GM12878 (cell line): ENCODE measurements at regions not wholly inside any gene's neighbourhood (a gene's known extent, or its start where the extent isn't known, plus 50 kb on each side); places are given as distances from the start of the nearest gene placed in this dataset.

Experiments
- ATAC-seq: fragments of 200-7000 bp; cut with Tn5 transposase; 3 replicates; pipeline ENCODE4 v1.9.1; 2020; ENCODE audit warnings: mild to moderate bottlenecking, moderate library complexity
- BruUV-seq: library from RNA; stranded (reverse); fragments of 400-500 nt; replicated peaks from 2 replicates; lab custom pipeline; 2021; lab: Mats Ljungman, UMichigan
- CTCF ChIA-PET: fragments of 300-600 bp; sonication (Branson Sonifier 250); formaldehyde crosslinking; extraction: SDS; loops from one replicate; lab custom pipeline; 2021; ENCODE audit warnings: inconsistent platforms; lab: Yijun Ruan, JAX
- POLR2A ChIA-PET: fragments of 350-600 bp; formaldehyde crosslinking; extraction: SDS; loops from one replicate; lab custom pipeline; 2021; ENCODE audit warnings: inconsistent platforms; lab: Charles Lee
- RAD21 ChIA-PET: fragments of 300-600 bp; sonication (Branson Sonifier 250); formaldehyde crosslinking; loops from one replicate; lab custom pipeline; 2023; ENCODE audit warnings: antibody characterized with exemption; ENCODE audit not compliant: unreplicated experiment; lab: Charles Lee
- SMC1A ChIA-PET: fragments of 300-600 bp; sonication (Branson Sonifier 250); formaldehyde crosslinking; loops from one replicate; lab custom pipeline; 2023; ENCODE audit not compliant: unreplicated experiment, uncharacterized antibody; lab: Charles Lee
- DNase-seq: peaks from one replicate; pipeline ENCODE4 v3.0.0-alpha.2; 2011; ENCODE audit warnings: low read depth, low spot score
- FAIRE-seq: peaks from 3 replicates; lab custom pipeline; 2011; peaks lifted over from hg19 to GRCh38; lab: Jason Lieb, UNC
- H2AFZ ChIP-seq: 2 replicates; pipeline ENCODE4 v1.6.0; 2011; ENCODE audit warnings: low read depth, low read length, control low read depth; ENCODE audit not compliant: control insufficient read depth
- H3K27ac ChIP-seq: 2 replicates; pipeline ENCODE4 v1.5.1; 2011; ENCODE audit warnings: control low read depth; ENCODE audit not compliant: control insufficient read depth, insufficient read depth
- H3K27me3 ChIP-seq, 2 experiments: replicated peaks in 1 of 2; 2 replicates each; pipeline versions ENCODE4 v1.6.0 to v1.6.1; 2011; ENCODE audit warnings: low read length in 1 of 2; ENCODE audit not compliant: control insufficient read depth in 2 of 2, insufficient read depth in 2 of 2
- H3K36me3 ChIP-seq, 2 experiments: 2 replicates each; pipeline ENCODE4 v1.5.1; 2011; ENCODE audit warnings: low read length in 1 of 2; ENCODE audit not compliant: control insufficient read depth in 2 of 2, insufficient read depth in 2 of 2
- H3K4me1 ChIP-seq: 2 replicates; pipeline ENCODE4 v1.6.1; 2011; ENCODE audit warnings: mild to moderate bottlenecking, low read length, moderate library complexity, mixed read lengths; ENCODE audit not compliant: control insufficient read depth, insufficient read depth
- H3K4me2 ChIP-seq: 2 replicates; pipeline ENCODE4 v1.6.0; 2011; ENCODE audit warnings: control low read depth; ENCODE audit not compliant: control insufficient read depth, insufficient read depth
- H3K4me3 ChIP-seq: fragments of 200-600 bp; sonication (generic); 2 replicates; pipeline ENCODE4 v1.5.1; 2016
- H3K79me2 ChIP-seq: 2 replicates; pipeline ENCODE4 v1.6.0; 2011; ENCODE audit warnings: low read length; ENCODE audit not compliant: control insufficient read depth, insufficient read depth
- H3K9ac ChIP-seq: 2 replicates; pipeline ENCODE4 v1.8.0; 2011; ENCODE audit warnings: low read length, control low read depth, mixed read lengths; ENCODE audit not compliant: control insufficient read depth, insufficient read depth
- H3K9me3 ChIP-seq: replicated peaks from 3 replicates; pipeline ENCODE4 v1.5.1; 2011; ENCODE audit warnings: mild to moderate bottlenecking, low read length; ENCODE audit not compliant: control insufficient read depth, insufficient read depth
- H4K20me1 ChIP-seq: 2 replicates; pipeline ENCODE4 v1.6.0; 2011; ENCODE audit not compliant: control insufficient read depth, insufficient read depth
- BRCA1 ChIP-seq: IDR thresholded peaks from 2 replicates; pipeline ENCODE4 v1.6.1; 2011; ENCODE audit warnings: low read depth, low read length, improper control_type of control experiment
- FOS ChIP-seq: IDR thresholded peaks from 3 replicates; pipeline ENCODE4 v1.6.1; 2011; ENCODE audit warnings: borderline replicate concordance; ENCODE audit not compliant: insufficient read length; ENCODE audit errors: extremely low read depth
- NRF1 ChIP-seq: conservative IDR thresholded peaks from 2 replicates; pipeline ENCODE4 v1.6.1; 2011; ENCODE audit warnings: mild to moderate bottlenecking, low read depth, low read length, improper control_type of control experiment
- PAX8 ChIP-seq: fragments of 450-650 bp; IDR thresholded peaks from 2 replicates; pipeline ENCODE4 v1.6.1; 2017; ENCODE audit warnings: mild to moderate bottlenecking, moderate library complexity
- TARDBP ChIP-seq: IDR thresholded peaks from 2 replicates; pipeline ENCODE4 v1.6.1; 2016; ENCODE audit warnings: borderline replicate concordance
- TCF3 ChIP-seq: IDR thresholded peaks from 2 replicates; pipeline ENCODE4 v1.6.1; 2012; ENCODE audit warnings: low read depth, mild to moderate bottlenecking, low read length, borderline replicate concordance; ENCODE audit not compliant: insufficient read depth
- WGBS: methylation state at CpG from one replicate; pipeline ENCODE4 v1.1.6; 2016; ENCODE audit warnings: low lambda C conversion rate; ENCODE audit not compliant: insufficient replicate concordance, insufficient coverage; ENCODE audit errors: missing lambda C conversion rate; 5-methylcytosine and 5-hydroxymethylcytosine counted together
- in situ Hi-C: fragments of 300-500 bp; cut with MboI; formaldehyde crosslinking; loops from 9 replicates; pipeline ENCODE4 v1.14.3; 2018; ENCODE audit warnings: mixed read lengths
- intact Hi-C: fragments of 100-400 bp; cut with micrococcal nuclease; formaldehyde crosslinking; loops from one replicate; pipeline ENCODE4 v1.14.2; 2022; ENCODE audit not compliant: unreplicated experiment
- TF ChIP-seq, protein P1 (sequence below): fragments of 450-650 bp; IDR thresholded peaks from 2 replicates; pipeline ENCODE4 v1.6.1; 2017; ENCODE audit warnings: mild to moderate bottlenecking, moderate library complexity
- TF ChIP-seq, protein P2 (sequence below): IDR thresholded peaks from 2 replicates; pipeline ENCODE4 v1.6.1; 2012; ENCODE audit warnings: low read depth, low read length, improper control_type of control experiment
- TF ChIP-seq, protein P3 (sequence below): fragments of 450-650 bp; formaldehyde crosslinking; IDR thresholded peaks from 2 replicates; pipeline ENCODE4 v1.5.0; 2022; ENCODE audit warnings: mild to moderate bottlenecking, missing genetic modification characterization

DNA sequence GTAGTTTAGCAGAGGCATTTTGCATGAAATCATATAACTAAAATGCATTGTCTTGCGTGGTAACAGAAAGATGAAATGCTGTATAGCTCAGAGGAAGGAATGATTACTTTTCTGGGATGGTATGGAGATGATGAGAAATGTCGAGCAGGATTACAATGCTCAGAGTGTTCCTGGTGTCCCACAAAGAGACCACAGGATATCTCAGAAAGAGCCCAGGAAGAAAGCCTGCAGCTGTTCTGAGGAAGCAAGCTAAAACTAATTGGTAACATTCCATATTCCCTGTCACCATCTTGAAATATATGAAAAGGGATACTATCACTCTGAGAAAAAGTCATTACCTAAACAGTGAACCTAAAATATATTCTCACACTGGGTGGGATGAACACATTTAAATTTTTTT is 233.1 kb downstream of the POU4F1 start:
- H3K4me1 ChIP-seq = no peaks in the 10 kb centered on the region
- H3K9ac ChIP-seq = no peak overlapping the region
- H3K4me3 ChIP-seq = no peak overlapping the region
- ChIA-PET RAD21 (no interaction called here), POLR2A (no interaction called here), SMC1A (no interaction called here)
- intact Hi-C loops (no loop called here), in situ Hi-C loops (no loop called here)
- no peaks in the 10 kb centered on the region for H3K36me3 ChIP-seq
- no peaks in the 10 kb centered on the region for H4K20me1 ChIP-seq
- TF ChIP-seq PAX8 = no peak
- TF ChIP-seq BRCA1 = no peak
- TF ChIP-seq, protein P1, sequence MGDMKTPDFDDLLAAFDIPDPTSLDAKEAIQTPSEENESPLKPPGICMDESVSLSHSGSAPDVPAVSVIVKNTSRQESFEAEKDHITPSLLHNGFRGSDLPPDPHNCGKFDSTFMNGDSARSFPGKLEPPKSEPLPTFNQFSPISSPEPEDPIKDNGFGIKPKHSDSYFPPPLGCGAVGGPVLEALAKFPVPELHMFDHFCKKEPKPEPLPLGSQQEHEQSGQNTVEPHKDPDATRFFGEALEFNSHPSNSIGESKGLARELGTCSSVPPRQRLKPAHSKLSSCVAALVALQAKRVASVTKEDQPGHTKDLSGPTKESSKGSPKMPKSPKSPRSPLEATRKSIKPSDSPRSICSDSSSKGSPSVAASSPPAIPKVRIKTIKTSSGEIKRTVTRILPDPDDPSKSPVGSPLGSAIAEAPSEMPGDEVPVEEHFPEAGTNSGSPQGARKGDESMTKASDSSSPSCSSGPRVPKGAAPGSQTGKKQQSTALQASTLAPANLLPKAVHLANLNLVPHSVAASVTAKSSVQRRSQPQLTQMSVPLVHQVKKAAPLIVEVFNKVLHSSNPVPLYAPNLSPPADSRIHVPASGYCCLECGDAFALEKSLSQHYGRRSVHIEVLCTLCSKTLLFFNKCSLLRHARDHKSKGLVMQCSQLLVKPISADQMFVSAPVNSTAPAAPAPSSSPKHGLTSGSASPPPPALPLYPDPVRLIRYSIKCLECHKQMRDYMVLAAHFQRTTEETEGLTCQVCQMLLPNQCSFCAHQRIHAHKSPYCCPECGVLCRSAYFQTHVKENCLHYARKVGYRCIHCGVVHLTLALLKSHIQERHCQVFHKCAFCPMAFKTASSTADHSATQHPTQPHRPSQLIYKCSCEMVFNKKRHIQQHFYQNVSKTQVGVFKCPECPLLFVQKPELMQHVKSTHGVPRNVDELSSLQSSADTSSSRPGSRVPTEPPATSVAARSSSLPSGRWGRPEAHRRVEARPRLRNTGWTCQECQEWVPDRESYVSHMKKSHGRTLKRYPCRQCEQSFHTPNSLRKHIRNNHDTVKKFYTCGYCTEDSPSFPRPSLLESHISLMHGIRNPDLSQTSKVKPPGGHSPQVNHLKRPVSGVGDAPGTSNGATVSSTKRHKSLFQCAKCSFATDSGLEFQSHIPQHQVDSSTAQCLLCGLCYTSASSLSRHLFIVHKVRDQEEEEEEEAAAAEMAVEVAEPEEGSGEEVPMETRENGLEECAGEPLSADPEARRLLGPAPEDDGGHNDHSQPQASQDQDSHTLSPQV = no peak
- no peak for TF ChIP-seq TCF3
- no peak for TF ChIP-seq TARDBP
- TF ChIP-seq FOS = no peak
- TF ChIP-seq, protein P2, sequence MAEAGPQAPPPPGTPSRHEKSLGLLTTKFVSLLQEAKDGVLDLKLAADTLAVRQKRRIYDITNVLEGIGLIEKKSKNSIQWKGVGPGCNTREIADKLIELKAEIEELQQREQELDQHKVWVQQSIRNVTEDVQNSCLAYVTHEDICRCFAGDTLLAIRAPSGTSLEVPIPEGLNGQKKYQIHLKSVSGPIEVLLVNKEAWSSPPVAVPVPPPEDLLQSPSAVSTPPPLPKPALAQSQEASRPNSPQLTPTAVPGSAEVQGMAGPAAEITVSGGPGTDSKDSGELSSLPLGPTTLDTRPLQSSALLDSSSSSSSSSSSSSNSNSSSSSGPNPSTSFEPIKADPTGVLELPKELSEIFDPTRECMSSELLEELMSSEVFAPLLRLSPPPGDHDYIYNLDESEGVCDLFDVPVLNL = no peak
- no peak for TF ChIP-seq NRF1
- TF ChIP-seq, protein P3, sequence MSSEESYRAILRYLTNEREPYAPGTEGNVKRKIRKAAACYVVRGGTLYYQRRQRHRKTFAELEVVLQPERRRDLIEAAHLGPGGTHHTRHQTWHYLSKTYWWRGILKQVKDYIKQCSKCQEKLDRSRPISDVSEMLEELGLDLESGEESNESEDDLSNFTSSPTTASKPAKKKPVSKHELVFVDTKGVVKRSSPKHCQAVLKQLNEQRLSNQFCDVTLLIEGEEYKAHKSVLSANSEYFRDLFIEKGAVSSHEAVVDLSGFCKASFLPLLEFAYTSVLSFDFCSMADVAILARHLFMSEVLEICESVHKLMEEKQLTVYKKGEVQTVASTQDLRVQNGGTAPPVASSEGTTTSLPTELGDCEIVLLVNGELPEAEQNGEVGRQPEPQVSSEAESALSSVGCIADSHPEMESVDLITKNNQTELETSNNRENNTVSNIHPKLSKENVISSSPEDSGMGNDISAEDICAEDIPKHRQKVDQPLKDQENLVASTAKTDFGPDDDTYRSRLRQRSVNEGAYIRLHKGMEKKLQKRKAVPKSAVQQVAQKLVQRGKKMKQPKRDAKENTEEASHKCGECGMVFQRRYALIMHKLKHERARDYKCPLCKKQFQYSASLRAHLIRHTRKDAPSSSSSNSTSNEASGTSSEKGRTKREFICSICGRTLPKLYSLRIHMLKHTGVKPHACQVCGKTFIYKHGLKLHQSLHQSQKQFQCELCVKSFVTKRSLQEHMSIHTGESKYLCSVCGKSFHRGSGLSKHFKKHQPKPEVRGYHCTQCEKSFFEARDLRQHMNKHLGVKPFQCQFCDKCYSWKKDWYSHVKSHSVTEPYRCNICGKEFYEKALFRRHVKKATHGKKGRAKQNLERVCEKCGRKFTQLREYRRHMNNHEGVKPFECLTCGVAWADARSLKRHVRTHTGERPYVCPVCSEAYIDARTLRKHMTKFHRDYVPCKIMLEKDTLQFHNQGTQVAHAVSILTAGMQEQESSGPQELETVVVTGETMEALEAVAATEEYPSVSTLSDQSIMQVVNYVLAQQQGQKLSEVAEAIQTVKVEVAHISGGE = no peak
- TF ChIP-seq, all 136 proteins: peak for 0
- H2AFZ ChIP-seq = no peak overlapping the region
- CTCF ChIA-PET = no interaction called here
- FAIRE-seq (no peak), ATAC-seq (no peak), DNase-seq (no peak)
- H3K27me3 ChIP-seq = no peaks in the 10 kb centered on the region
- no peak overlapping the region for H3K27ac ChIP-seq
- H3K9me3 ChIP-seq = no peaks in the 10 kb centered on the region
- 0% methylated on average over 2 of the region's 2 CpGs for WGBS
- H3K4me2 ChIP-seq = no peak overlapping the region
- H3K79me2 ChIP-seq = no peaks in the 10 kb centered on the region
- no TSS peak for BruUV-seq
